Activated B cell treated with CpG ODN at 0.5 μM for 24 hours (primary cell): ENCODE measurements at regions not wholly inside any gene's neighbourhood (a gene's known extent, or its start where the extent isn't known, plus 50 kb on each side); places are given as distances from the start of the nearest gene placed in this dataset.

Experiments
- ATAC-seq: fragments of 200-7000 bp; cut with Tn5 transposase; one replicate; pipeline ENCODE4 v1.10.0; 2021; ENCODE audit warnings: low read depth, mild to moderate bottlenecking, moderate library complexity
- CTCF ChIA-PET: fragments of 350-600 bp; sonication (Branson Sonifier 250); formaldehyde crosslinking; loops from one replicate; lab custom pipeline; 2021; ENCODE audit warnings: antibody characterized with exemption; lab: Charles Lee
- POLR2A ChIA-PET: fragments of 350-600 bp; sonication (Branson Sonifier 250); formaldehyde crosslinking; loops from one replicate; lab custom pipeline; 2021; ENCODE audit warnings: antibody characterized with exemption; lab: Charles Lee
- DNase-seq: peaks from one replicate; pipeline ENCODE4 v3.0.0; 2022
- H3K27ac Mint-ChIP-seq: one replicate; pipeline ENCODE4 v1.8.0; 2020; ENCODE audit warnings: mixed read lengths
- H3K27me3 Mint-ChIP-seq: one replicate; pipeline ENCODE4 v1.8.0; 2021; ENCODE audit warnings: mixed read lengths
- H3K36me3 Mint-ChIP-seq: one replicate; pipeline ENCODE4 v1.8.0; 2021; ENCODE audit warnings: low read depth, mixed read lengths
- H3K4me1 Mint-ChIP-seq: one replicate; pipeline ENCODE4 v1.8.0; 2021; ENCODE audit warnings: mixed read lengths
- H3K4me3 Mint-ChIP-seq: one replicate; pipeline ENCODE4 v1.8.0; 2020; ENCODE audit warnings: mild to moderate bottlenecking, mixed read lengths
- H3K9me3 Mint-ChIP-seq: one replicate; pipeline ENCODE4 v1.8.0; 2020; ENCODE audit warnings: mixed read lengths
- intact Hi-C: fragments of 100-400 bp; cut with micrococcal nuclease; formaldehyde crosslinking; loops from one replicate; pipeline ENCODE4 v1.15.1; 2024
- TF ChIP-seq, protein P1 (sequence below): fragments of 200-600 bp; IDR thresholded peaks from one replicate; pipeline ENCODE4 v1.8.0; 2022; ENCODE audit warnings: antibody characterized with exemption, mild to moderate bottlenecking

DNA sequence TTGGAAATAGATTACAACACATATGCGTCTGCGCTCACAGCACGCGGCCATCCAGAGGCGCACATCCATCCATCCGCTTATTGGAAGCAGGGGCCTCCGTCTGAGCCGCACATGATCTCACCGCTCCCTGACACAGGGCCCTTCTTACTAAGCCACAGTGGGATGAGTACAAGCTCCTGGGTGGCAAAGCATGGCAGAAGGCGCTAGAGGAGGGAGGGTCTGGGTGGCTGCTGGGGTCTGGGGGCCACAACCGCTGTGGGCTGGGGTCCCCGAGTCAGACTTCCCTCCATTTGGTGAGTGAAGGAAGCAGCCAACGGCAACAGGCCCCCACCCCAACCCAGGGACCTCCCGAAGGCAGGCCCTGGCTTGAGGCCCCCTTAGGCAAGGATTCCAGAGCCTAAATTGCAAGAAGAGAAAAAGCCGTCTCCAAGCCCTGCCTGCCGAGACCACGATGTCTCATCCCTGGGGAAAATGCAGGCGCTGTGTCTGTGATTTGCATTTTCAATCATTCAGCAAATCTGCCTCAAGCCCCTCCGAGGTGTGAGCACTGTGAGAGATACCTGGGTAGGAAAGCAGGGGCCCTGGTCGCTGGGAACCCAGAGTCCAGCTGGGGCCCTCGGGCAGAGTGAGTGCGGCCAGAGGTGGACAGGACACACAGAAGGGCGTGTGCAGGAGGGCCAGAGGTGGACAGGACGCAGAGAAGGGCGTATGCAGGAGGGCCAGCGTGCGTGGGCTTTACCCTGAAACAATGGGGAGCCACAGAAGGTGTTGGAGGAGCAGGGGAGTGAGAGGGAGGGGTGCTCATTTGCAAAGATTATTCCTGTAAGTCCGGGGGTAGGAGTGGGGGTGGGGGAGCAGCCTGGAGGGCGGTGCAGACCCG is 135.7 kb downstream of the OLFM1 start:
- H3K4me3 Mint-ChIP-seq, result no peak overlapping the region
- H3K4me1 Mint-ChIP-seq, result no peaks in the 10 kb centered on the region
- H3K27me3 Mint-ChIP-seq, result peaks cover 3% of the 10 kb centered on the region
- intact Hi-C loops, result no loop called here
- H3K27ac Mint-ChIP-seq, result no peak overlapping the region
- POLR2A ChIA-PET, result no interaction called here
- ATAC-seq (no peak), DNase-seq (no peak)
- CTCF ChIA-PET, result no interaction called here
- no peaks in the 10 kb centered on the region for H3K9me3 Mint-ChIP-seq
- no peaks in the 10 kb centered on the region for H3K36me3 Mint-ChIP-seq
- TF ChIP-seq, protein P1, sequence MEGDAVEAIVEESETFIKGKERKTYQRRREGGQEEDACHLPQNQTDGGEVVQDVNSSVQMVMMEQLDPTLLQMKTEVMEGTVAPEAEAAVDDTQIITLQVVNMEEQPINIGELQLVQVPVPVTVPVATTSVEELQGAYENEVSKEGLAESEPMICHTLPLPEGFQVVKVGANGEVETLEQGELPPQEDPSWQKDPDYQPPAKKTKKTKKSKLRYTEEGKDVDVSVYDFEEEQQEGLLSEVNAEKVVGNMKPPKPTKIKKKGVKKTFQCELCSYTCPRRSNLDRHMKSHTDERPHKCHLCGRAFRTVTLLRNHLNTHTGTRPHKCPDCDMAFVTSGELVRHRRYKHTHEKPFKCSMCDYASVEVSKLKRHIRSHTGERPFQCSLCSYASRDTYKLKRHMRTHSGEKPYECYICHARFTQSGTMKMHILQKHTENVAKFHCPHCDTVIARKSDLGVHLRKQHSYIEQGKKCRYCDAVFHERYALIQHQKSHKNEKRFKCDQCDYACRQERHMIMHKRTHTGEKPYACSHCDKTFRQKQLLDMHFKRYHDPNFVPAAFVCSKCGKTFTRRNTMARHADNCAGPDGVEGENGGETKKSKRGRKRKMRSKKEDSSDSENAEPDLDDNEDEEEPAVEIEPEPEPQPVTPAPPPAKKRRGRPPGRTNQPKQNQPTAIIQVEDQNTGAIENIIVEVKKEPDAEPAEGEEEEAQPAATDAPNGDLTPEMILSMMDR, result no peak

DNA sequence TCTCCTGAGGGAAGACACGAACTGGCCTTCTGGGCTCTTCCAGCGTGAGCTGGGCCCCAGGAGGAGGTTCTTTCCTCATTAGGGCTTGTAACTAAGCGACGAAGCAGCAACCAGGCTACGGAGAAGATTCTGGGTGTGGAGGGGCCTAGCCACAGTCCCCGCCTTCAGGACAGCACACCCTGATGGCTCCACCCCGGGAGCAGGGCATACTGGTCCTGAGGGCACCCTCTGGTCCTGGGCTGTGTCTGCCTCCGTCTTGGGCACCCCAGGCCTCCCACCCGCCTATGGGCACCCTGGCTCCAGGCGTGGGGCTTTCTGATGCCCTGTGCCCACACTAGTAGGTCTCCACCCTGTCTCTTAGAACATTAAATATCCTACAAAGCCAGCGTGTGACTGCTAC is 136.4 kb downstream of the OLFM1 start:
- ATAC-seq (no peak), DNase-seq (no peak)
- Mint-ChIP-seq H3K36me3 (no peaks in the 10 kb centered on the region), H3K27me3 (peaks cover 2% of the 10 kb centered on the region), H3K4me3 (no peak overlapping the region), H3K27ac (no peak overlapping the region), H3K9me3 (no peaks in the 10 kb centered on the region), H3K4me1 (no peaks in the 10 kb centered on the region)
- CTCF ChIA-PET, result no interaction called here
- POLR2A ChIA-PET, result no interaction called here
- TF ChIP-seq, protein P1, result no peak
- intact Hi-C loops, result no loop called here

DNA sequence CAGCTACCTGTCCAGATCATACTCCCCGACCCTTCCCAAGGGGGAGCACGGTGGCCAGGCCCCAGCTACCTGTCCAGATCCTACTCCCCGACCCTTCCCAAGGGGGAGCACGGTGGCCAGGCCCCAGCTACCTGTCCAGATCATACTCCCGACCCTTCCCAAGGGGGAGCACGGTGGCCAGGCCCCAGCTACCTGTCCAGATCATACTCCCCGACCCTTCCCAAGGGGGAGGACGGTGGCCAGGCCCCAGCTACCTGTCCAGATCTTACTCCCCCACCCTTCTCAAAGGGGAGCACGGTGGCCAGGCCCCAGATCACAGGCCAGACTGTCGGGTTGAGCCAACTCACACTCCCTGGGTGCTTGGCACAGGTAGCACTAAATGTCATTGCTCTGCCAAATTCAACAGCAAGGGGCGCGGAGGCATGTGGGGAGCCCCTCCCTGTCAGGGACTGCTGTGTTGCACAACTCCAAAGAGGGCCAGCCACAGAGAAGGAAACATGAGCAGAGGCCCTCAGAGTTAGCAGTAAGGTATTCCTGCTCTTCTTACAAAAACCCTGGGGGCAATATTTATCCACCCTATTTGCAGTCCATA is 136.9 kb downstream of the OLFM1 start:
- intact Hi-C loops, result no loop called here
- DNase-seq, result no peak
- POLR2A ChIA-PET, result no interaction called here
- H3K9me3 Mint-ChIP-seq, result no peaks in the 10 kb centered on the region
- no peaks in the 10 kb centered on the region for H3K36me3 Mint-ChIP-seq
- ATAC-seq, result no peak
- H3K27me3 Mint-ChIP-seq, result no peaks in the 10 kb centered on the region
- H3K27ac Mint-ChIP-seq, result no peak overlapping the region
- TF ChIP-seq, protein P1, result no peak
- no peaks in the 10 kb centered on the region for H3K4me1 Mint-ChIP-seq
- H3K4me3 Mint-ChIP-seq, result no peak overlapping the region
- CTCF ChIA-PET, result no interaction called here

GRCh38 chr9:135224921-135225541 is 137.6 kb downstream of the OLFM1 start:
- H3K4me3 Mint-ChIP-seq, result no peak overlapping the region
- no peaks in the 10 kb centered on the region for H3K9me3 Mint-ChIP-seq
- CTCF ChIA-PET, result no interaction called here
- no peaks in the 10 kb centered on the region for H3K4me1 Mint-ChIP-seq
- intact Hi-C loops, result no loop called here
- no peaks in the 10 kb centered on the region for H3K27me3 Mint-ChIP-seq
- no peaks in the 10 kb centered on the region for H3K36me3 Mint-ChIP-seq
- POLR2A ChIA-PET, result no interaction called here
- no peak for ATAC-seq
- no peak for DNase-seq
- TF ChIP-seq, protein P1, result no peak
- no peak overlapping the region for H3K27ac Mint-ChIP-seq

DNA sequence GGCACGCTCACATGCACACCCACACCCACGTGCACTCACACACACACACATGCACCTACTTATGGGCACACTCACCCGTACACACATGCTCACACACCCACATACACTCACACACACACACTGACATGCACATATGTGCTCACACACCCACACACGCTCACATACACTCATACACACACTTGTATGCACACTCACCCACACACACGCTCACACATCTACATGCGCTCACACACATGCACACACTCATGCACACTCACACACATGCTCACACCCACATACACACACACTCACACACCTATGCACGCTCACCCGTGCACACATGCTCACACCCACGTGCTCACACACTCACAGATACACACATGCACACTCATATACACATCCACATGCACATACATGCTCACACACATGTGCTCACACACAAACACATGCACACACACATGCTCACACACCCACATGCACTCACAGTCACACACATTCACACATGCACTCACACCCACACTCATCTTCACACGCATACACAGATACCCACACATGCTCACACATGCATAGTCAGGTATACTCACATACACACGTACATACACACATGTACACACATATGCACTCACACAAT is 138.3 kb downstream of the OLFM1 start:
- Mint-ChIP-seq H3K4me1 (no peaks in the 10 kb centered on the region), H3K36me3 (no peaks in the 10 kb centered on the region), H3K4me3 (no peak overlapping the region), H3K27ac (no peak overlapping the region), H3K9me3 (no peaks in the 10 kb centered on the region), H3K27me3 (no peaks in the 10 kb centered on the region)
- TF ChIP-seq, protein P1, result no peak
- ChIA-PET POLR2A (no interaction called here), CTCF (no interaction called here)
- DNase-seq (no peak), ATAC-seq (no peak)
- intact Hi-C loops, result no loop called here
